ENCODE measurements at regions not wholly inside any gene's neighbourhood (a gene's known extent, or its start where the extent isn't known, plus 50 kb on each side); places are given as distances from the start of the nearest gene placed in this dataset.

GRCh38 chr7:11911900-11912299, 79.9 kb upstream of the THSD7A start:
- H3K9ac ChIP-seq (ENCODE audit: low read length): peak overlapping the region; percentile 1
- no peaks in the 10 kb centered on the region for H3K9me2 ChIP-seq (ENCODE audit: insufficient read depth, low read length)
- TF ChIP-seq RAD21 (conservative IDR thresholded peaks at IDR 0.05) (no peak), SMC3 (conservative IDR thresholded peaks at IDR 0.05; ENCODE audit: poor library complexity) (peak; percentile 44), REST (IDR thresholded peaks at IDR 0.05; ENCODE audit: borderline replicate concordance) (peak; percentile 94), EP300 (conservative IDR thresholded peaks at IDR 0.05; ENCODE audit: poor library complexity, severe bottlenecking) (peak; percentile 81), MXI1 (conservative IDR thresholded peaks at IDR 0.05; ENCODE audit: poor library complexity, severe bottlenecking) (no peak), POLR2AphosphoS5 (IDR thresholded peaks at IDR 0.05) (peak; percentile 94), EZH2 (IDR thresholded peaks at IDR 0.05; ENCODE audit: borderline replicate concordance, insufficient read depth, low read length, poor library complexity, severe bottlenecking) (no peak), CTCF (IDR thresholded peaks at IDR 0.05; ENCODE audit: poor library complexity, severe bottlenecking) (no peak), TAF1 (IDR thresholded peaks at IDR 0.05; ENCODE audit: low read depth) (no peak)
- no peaks in the 10 kb centered on the region for H3K36me3 ChIP-seq (ENCODE audit: insufficient read depth, low read length)
- no peaks in the 10 kb centered on the region for H3K9me3 ChIP-seq (ENCODE audit: low read length)
- no peaks in the 10 kb centered on the region for H4K20me1 ChIP-seq (ENCODE audit: insufficient read depth)
- H3K79me2 ChIP-seq (replicated peaks; ENCODE audit: insufficient read depth, low read length): no peaks in the 10 kb centered on the region
- H3K27me3 ChIP-seq (ENCODE audit: insufficient read depth, low read depth, low read length): no peaks in the 10 kb centered on the region
- H3K4me2 ChIP-seq (ENCODE audit: low read length): peak overlapping the region; percentile 14
- no peak overlapping the region for H2AFZ ChIP-seq (ENCODE audit: low read depth, low read length)
- peak overlapping the region; percentile 54 for H3K27ac ChIP-seq (ENCODE audit: low read length)
- peak overlapping the region; percentile 15 for H3K4me3 ChIP-seq (ENCODE audit: low read length)
- no peaks in the 10 kb centered on the region for H3F3A ChIP-seq (ENCODE audit: insufficient read depth, low read length, poor library complexity, severe bottlenecking)

GRCh38 chr7:11914645-11915044, 82.6 kb upstream of the THSD7A start:
- TF ChIP-seq REST (IDR thresholded peaks at IDR 0.05; ENCODE audit: borderline replicate concordance) (no peak), MXI1 (conservative IDR thresholded peaks at IDR 0.05; ENCODE audit: poor library complexity, severe bottlenecking) (no peak), TAF1 (IDR thresholded peaks at IDR 0.05; ENCODE audit: low read depth) (no peak), EP300 (conservative IDR thresholded peaks at IDR 0.05; ENCODE audit: poor library complexity, severe bottlenecking) (peak; percentile 66), EZH2 (IDR thresholded peaks at IDR 0.05; ENCODE audit: borderline replicate concordance, insufficient read depth, low read length, poor library complexity, severe bottlenecking) (no peak), RAD21 (conservative IDR thresholded peaks at IDR 0.05) (no peak), POLR2AphosphoS5 (IDR thresholded peaks at IDR 0.05) (peak; percentile 58), SMC3 (conservative IDR thresholded peaks at IDR 0.05; ENCODE audit: poor library complexity) (no peak), CTCF (IDR thresholded peaks at IDR 0.05; ENCODE audit: poor library complexity, severe bottlenecking) (no peak)
- no peaks in the 10 kb centered on the region for H3K9me3 ChIP-seq (ENCODE audit: low read length)

More at GRCh38 chr7:11914645-11915044, 82.6 kb upstream of the THSD7A start:
- no peaks in the 10 kb centered on the region for H4K20me1 ChIP-seq (ENCODE audit: insufficient read depth)
- no peak overlapping the region for H3K4me2 ChIP-seq (ENCODE audit: low read length)
- no peak overlapping the region for H2AFZ ChIP-seq (ENCODE audit: low read depth, low read length)
- H3K36me3 ChIP-seq (ENCODE audit: insufficient read depth, low read length): no peaks in the 10 kb centered on the region
- H3K4me3 ChIP-seq (ENCODE audit: low read length): no peak overlapping the region
- H3K9ac ChIP-seq (ENCODE audit: low read length): no peak overlapping the region
- H3K27ac ChIP-seq (ENCODE audit: low read length): peak overlapping the region; percentile 32
- no peaks in the 10 kb centered on the region for H3K27me3 ChIP-seq (ENCODE audit: insufficient read depth, low read depth, low read length)
- H3K79me2 ChIP-seq (replicated peaks; ENCODE audit: insufficient read depth, low read length): no peaks in the 10 kb centered on the region
- H3F3A ChIP-seq (ENCODE audit: insufficient read depth, low read length, poor library complexity, severe bottlenecking): no peaks in the 10 kb centered on the region
- no peaks in the 10 kb centered on the region for H3K9me2 ChIP-seq (ENCODE audit: insufficient read depth, low read length)
